Glomerular endothelial cell (primary cell): ENCODE measurements at regions not wholly inside any gene's neighbourhood (a gene's known extent, or its start where the extent isn't known, plus 50 kb on each side); places are given as distances from the start of the nearest gene placed in this dataset.

Experiments used
- DNase-seq: peaks from one replicate; pipeline ENCODE4 v3.0.0-alpha.2; 2011; ENCODE audit warnings: low read depth, low spot score; ENCODE audit errors: extremely low read depth

GRCh38 chr12:98372340-98373024 is 142.9 kb upstream of the TMPO start:
- DNase-seq, result no peak

DNA sequence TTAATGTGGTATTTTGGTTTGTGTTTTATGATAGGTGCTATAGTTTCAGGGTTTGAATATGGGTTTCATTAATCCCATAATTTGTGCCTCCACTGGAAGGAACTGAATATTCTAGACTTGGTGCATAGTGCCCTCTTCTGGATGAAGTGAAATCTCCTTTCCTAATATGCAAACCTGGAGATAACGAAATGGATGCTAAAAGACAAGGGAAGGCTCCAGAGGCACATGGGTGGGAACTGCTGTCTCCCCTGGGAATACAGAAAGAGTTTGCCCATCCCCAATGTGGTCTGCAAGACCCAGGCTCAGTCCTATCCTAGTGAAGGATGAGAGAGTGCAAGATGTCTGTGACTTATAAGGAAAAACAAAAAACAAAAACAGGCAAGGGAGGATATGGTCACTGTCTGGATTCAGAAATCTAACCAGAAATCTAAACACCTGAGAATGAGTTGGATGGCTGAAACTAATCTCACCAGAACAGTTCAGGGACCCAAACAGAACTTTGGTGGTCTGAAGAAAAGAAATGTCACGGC is 142.3 kb upstream of the TMPO start:
- no peak for DNase-seq

DNA sequence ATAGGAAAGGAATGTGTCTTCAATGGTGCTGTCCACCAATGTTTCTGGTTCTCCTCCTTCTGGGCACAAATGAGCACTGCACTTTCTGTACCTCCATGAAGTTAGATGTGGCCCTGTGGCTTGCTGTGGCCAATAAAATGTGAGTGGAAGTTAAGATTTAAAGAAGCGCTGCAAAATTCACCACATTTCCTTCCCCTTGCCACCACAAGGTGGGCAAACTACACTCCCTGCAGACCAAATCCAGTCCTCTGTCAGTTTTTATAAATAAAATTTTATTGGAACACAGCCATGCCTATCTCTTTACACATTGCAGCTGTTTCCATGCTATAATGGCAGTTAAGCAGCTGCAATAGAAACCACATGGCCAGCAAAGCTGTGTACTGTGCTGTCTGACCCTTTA is 141.4 kb upstream of the TMPO start:
- DNase-seq, result no peak

DNA sequence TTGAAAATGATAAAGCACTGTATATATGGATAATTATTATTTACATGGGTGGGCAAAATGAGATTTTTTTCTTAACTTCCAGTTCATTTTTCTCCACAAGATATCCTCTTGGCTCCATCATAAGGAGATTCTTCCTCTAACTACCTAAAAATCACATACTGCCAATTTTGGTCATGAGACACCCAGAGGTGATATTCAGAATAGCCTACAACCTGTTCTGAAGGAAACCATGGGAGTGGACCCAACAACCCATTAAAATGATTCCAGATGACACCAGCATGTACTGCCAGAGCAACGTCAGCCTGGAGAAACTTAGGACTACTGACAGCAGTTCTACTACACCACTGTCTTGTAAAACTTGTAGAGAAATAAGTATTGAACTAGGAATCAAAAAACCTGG is 136.3 kb upstream of the TMPO start:
- no peak for DNase-seq

GRCh38 chr12:98385641-98386040 is 129.7 kb upstream of the TMPO start:
- DNase-seq, result no peak

GRCh38 chr12:98387444-98387843 is 127.9 kb upstream of the TMPO start:
- no peak for DNase-seq

DNA sequence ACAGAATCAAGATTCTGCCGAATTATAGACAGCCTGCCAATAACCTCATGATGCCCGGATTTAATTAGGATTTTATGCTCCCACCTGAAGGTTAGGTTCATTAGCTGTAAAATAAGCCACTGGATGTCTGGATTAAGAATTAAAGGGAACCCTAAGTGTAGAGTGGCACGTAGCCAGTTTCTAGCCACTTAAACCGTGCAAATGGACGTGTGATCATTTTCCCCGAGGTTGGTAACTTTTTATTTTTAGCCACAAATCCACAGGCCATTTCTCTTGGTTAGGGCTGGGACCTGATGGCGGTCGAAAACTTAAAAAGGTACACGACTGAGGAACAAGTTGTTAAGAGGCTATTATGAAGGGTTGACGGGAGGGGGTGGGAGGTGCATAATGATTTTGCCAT is 127.3 kb upstream of the TMPO start:
- DNase-seq, result no peak

GRCh38 chr12:98389593-98389992 is 125.8 kb upstream of the TMPO start:
- no peak for DNase-seq

DNA sequence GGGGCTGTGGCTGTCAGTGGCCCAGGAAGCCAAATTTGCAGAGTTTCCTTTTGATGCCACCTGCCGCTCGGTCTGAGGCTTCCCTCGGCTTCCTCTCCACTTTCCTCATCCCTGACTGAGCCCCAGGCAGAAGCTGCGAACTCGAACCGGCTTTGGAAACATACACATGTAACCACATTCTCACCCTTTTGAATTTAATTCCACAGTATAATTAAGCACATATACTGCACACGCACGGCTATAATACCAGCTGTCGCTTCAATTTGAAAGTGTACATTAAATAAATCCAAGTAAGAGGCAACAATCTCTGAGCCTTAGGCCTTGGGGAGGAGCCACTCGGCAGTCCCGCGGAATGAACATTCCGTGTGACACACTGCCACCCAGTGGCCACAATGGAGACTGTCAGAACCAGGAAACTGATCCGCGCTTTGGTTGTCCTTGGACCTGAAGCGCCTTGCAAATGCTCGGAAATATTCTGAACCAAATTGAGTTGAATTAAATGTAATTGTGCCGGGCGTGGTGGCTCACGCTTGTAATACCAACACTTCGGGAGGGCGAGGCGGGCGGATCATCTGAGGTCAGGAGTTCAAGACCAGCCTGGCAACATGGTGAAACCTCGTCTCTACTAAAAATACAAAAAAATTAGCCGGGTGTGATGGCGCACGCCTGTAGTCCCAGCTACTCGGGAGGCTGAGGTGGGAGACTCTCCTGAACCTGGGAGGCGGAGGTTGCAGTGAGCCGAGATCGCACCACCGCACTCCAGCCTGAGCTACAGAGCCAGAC is 117.9 kb upstream of the TMPO start:
- DNase-seq, result peak; percentile 68

- peak; percentile 33 for DNase-seq
These were observed 115.9 kb upstream of the TMPO start for GRCh38 chr12:98399532-98399931.

DNA sequence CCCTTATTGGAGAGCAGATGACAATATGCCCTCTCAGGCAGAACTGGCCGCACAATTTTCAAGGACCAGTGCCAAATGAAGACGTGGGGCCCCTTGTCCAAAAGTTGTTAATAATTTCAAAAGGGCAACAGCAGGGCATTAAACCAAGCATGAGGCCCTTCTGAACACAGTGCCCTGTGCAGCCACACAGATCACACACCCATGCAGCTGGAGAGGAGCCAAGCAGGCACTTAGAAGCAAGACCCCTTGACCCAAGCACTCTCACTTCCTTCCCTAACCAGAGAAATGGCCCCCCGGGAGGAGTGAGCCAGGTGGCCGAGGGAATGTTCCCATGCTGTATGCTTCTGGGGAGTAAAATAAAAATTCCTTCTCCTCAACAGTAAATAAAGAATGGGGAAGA is 114.0 kb upstream of the TMPO start:
- no peak for DNase-seq

GRCh38 chr12:98402091-98402490 is 113.3 kb upstream of the TMPO start:
- DNase-seq, result no peak

DNA sequence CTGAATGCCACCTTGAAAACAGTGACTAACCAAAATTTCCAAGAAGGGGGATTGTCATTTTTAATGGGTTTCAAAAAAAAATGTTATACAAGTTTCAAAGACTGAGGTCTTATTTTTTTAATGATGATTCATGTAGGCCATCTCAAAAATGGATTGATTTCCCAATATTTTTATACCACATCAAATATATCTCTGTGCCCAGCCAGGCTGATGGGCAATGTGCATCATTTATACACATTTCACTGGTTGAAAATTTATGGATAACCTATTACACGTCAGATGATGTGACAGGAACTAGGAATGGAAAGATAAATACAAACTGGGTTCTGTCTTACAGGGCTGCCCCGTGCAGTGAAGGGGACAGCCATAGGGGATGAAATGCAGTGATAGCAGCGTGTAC is 112.7 kb upstream of the TMPO start:
- no peak for DNase-seq

DNA sequence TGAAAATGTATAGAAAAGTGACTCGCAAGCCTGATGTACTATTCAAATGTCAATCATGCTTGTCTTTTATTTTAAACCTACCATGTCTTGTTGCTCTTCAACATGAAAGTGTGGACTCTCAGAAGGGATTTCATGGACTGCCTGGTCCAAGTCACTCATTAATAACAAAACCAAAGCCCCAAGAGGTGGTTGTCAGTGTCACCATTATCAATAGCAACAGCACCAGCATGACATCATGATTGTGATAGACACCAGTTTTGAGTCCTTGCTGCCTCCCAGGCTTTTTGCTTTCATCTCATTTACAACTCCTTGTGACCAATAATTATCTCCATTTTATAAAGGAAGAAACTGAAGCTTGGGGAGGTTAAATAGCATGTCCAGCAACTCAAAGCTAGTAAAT is 112.0 kb upstream of the TMPO start:
- no peak for DNase-seq

GRCh38 chr12:98403936-98404335 is 111.5 kb upstream of the TMPO start:
- no peak for DNase-seq

DNA sequence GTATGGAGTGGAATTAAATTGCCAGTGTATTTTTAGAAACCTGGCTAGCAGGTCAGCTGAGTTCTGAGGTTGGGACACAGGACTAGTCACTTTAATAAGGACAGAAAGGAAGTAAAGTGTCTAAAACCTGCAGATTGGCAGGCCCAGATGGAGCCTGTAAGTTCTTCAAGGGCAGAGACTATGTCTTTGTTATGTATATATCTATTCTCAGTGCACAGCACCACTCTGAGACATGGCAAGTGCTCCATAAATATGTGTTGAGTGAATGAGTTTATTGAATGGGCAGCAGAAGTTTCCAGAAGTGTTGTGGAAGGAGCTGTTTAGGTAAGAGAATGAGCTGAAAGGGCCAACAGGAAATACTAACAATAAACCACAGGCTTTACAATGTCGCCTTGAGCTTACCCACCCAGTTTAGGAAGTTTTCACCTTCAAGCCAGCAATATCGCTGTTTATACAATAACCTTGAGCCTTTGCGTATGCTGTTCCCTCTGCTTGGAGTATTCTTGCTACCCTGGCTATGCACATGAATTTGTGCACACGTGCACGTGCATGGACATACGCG is 109.5 kb upstream of the TMPO start:
- DNase-seq, result no peak

DNA sequence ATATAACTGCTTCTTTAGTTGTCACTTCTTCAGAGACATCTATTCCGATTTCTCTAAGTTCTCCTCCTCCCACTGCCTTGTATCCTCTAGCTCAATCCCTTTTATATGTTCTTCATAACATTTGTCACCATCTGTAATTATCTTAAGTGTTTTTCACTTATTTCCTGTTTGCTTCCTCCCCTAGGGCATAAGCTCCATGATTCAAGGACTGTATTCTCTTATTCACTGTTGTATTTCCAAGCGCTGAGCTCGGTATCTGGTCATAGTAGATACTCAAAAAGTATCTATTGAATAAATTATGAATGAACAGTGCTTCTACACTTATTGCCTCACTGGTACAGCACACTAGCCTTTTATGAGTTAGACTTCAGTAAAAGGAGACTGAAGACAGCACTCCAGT is 109.0 kb upstream of the TMPO start:
- no peak for DNase-seq

- no peak for DNase-seq
These were observed 106.7 kb upstream of the TMPO start for GRCh38 chr12:98408681-98409080.

DNA sequence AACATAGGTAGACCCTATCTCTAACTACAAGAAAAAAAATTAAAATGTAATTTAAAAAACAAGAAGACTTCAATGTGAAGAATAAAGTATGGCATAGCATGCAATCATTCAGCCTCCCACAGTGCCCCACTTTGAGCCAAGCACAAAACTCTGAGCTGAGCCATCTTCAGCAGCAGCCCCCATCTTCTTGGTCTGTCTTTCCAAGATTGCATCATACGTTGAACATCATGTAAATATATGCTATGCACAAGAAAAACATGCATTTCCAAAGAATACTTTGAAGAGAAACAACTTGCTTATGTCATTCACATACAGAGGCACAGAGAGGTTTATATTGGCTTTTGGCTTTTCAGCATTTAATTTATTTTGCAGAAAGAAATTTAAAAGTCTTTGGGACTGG is 105.8 kb upstream of the TMPO start:
- DNase-seq, result no peak

DNA sequence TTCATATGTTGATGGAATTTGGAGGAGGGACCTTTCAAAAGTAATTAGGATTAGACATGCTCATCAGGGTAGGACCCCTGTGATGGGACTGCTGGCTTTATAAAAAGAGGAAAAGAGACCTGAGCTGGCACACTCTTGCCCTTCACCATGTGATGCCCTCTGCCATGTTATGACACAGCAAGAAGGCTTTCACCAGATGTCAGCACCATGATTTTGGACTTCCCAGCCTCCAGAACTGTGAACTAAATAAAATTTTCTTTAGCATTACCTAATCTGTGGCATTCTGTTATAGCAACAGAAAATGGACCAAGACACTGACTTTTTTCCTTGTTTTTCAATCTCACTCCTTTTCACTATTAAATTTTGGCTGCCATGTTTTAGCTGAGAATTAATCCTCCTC is 105.0 kb upstream of the TMPO start:
- DNase-seq, result no peak

GRCh38 chr12:98416845-98417244 is 98.5 kb upstream of the TMPO start:
- no peak for DNase-seq

GRCh38 chr12:98417266-98417665 is 98.1 kb upstream of the TMPO start:
- no peak for DNase-seq
